Dermis blood vessel endothelial cell (primary cell): ENCODE measurements at regions not wholly inside any gene's neighbourhood (a gene's known extent, or its start where the extent isn't known, plus 50 kb on each side); places are given as distances from the start of the nearest gene placed in this dataset.

Experiments used
- DNase-seq: peaks from one replicate; pipeline ENCODE4 v3.0.0; 2010

GRCh38 chr18:51955136-51955535 is 384.9 kb upstream of the DCC start:
- DNase-seq: no peak

- no peak for DNase-seq
Observed at GRCh38 chr18:51957001-51957400, 383.0 kb upstream of the DCC start.

- no peak for DNase-seq
Observed at GRCh38 chr18:51980101-51980500, 359.9 kb upstream of the DCC start.

- no peak for DNase-seq
Observed at GRCh38 chr18:51988277-51988676, 351.7 kb upstream of the DCC start.

GRCh38 chr18:51997129-51997528 is 342.9 kb upstream of the DCC start:
- no peak for DNase-seq

GRCh38 chr18:51998066-51998465 is 341.9 kb upstream of the DCC start:
- no peak for DNase-seq

GRCh38 chr18:51998711-51999110 is 341.3 kb upstream of the DCC start:
- DNase-seq: no peak

GRCh38 chr18:51999351-51999750 is 340.6 kb upstream of the DCC start:
- no peak for DNase-seq

- no peak for DNase-seq
Observed at GRCh38 chr18:52000435-52000834, 339.6 kb upstream of the DCC start.

GRCh38 chr18:52001106-52001505 is 338.9 kb upstream of the DCC start:
- DNase-seq: no peak

- no peak for DNase-seq
Observed at GRCh38 chr18:52002600-52002999, 337.4 kb upstream of the DCC start.

- no peak for DNase-seq
Observed at GRCh38 chr18:52007105-52007504, 332.9 kb upstream of the DCC start.

- DNase-seq: no peak
Observed at GRCh38 chr18:52008330-52008729, 331.7 kb upstream of the DCC start.

GRCh38 chr18:52008736-52009135 is 331.3 kb upstream of the DCC start:
- no peak for DNase-seq

GRCh38 chr18:52009958-52010357 is 330.0 kb upstream of the DCC start:
- DNase-seq: no peak

- no peak for DNase-seq
Observed at GRCh38 chr18:52045946-52046675, 293.9 kb upstream of the DCC start.

- no peak for DNase-seq
Observed at GRCh38 chr18:52046842-52047241, 293.2 kb upstream of the DCC start.

GRCh38 chr18:52054324-52054723 is 285.7 kb upstream of the DCC start:
- DNase-seq: no peak

GRCh38 chr18:52060607-52061304 is 279.2 kb upstream of the DCC start:
- DNase-seq: no peak

GRCh38 chr18:52063923-52064322 is 276.1 kb upstream of the DCC start:
- DNase-seq: no peak

- DNase-seq: no peak
Observed at GRCh38 chr18:52069201-52069600, 270.8 kb upstream of the DCC start.

- no peak for DNase-seq
Observed at GRCh38 chr18:52070291-52070756, 269.7 kb upstream of the DCC start.

- DNase-seq: no peak
Observed at GRCh38 chr18:52077251-52077983, 262.6 kb upstream of the DCC start.

- no peak for DNase-seq
Observed at GRCh38 chr18:52082246-52082645, 257.8 kb upstream of the DCC start.
